ENCODE measurements at regions not wholly inside any gene's neighbourhood (a gene's known extent, or its start where the extent isn't known, plus 50 kb on each side); places are given as distances from the start of the nearest gene placed in this dataset.
"Not testable (repeated sequence)": the region's sequence is repeated elsewhere in the genome, so short reads cannot be mapped to it uniquely, and the experiment has no call there.

- DNase-seq (ENCODE audit: low read depth in 3 of 3), result no peak
Observed at GRCh38 chr19:28386066-28386465, 826.9 kb downstream of the UQCRFS1 start.

GRCh38 chr19:28377077-28377476, 835.9 kb downstream of the UQCRFS1 start:
- no peak for DNase-seq (ENCODE audit: low read depth in 3 of 3)

- no peak for DNase-seq (ENCODE audit: low read depth in 3 of 3)
Observed at GRCh38 chr19:28374971-28375370, 838.0 kb downstream of the UQCRFS1 start.

GRCh38 chr19:28372576-28373247, 840.2 kb downstream of the UQCRFS1 start:
- no peak for DNase-seq (ENCODE audit: low read depth in 3 of 3)

- no peak for DNase-seq (ENCODE audit: low read depth in 3 of 3)
Observed at GRCh38 chr19:28367146-28367545, 845.8 kb downstream of the UQCRFS1 start.

GRCh38 chr19:28363254-28363653, 849.7 kb downstream of the UQCRFS1 start:
- DNase-seq (ENCODE audit: low read depth in 3 of 3), result no peak

GRCh38 chr19:28359431-28360414, 853.2 kb downstream of the UQCRFS1 start:
- no peak for DNase-seq (ENCODE audit: low read depth in 3 of 3)

GRCh38 chr19:28358633-28359032, 854.3 kb downstream of the UQCRFS1 start:
- DNase-seq (ENCODE audit: low read depth in 3 of 3), result no peak

- DNase-seq (ENCODE audit: low read depth in 3 of 3), result no peak
Observed at GRCh38 chr19:28351761-28352160, 861.2 kb downstream of the UQCRFS1 start.

- not testable (repeated sequence) for DNase-seq (ENCODE audit: low read depth in 3 of 3)
Observed at GRCh38 chr19:28351321-28351720, 861.6 kb downstream of the UQCRFS1 start.

GRCh38 chr19:28350673-28351072, 862.3 kb downstream of the UQCRFS1 start:
- no peak for DNase-seq (ENCODE audit: low read depth in 3 of 3)

- DNase-seq (ENCODE audit: low read depth in 3 of 3), result no peak
Observed at GRCh38 chr19:28350037-28350436, 862.9 kb downstream of the UQCRFS1 start.

- no peak for DNase-seq (ENCODE audit: low read depth in 3 of 3)
Observed at GRCh38 chr19:28349604-28350003, 863.3 kb downstream of the UQCRFS1 start.

- no peak for DNase-seq (ENCODE audit: low read depth in 3 of 3)
Observed at GRCh38 chr19:28345811-28346210, 867.1 kb downstream of the UQCRFS1 start.

- no peak for DNase-seq (ENCODE audit: low read depth in 3 of 3)
Observed at GRCh38 chr19:28341810-28342350, 871.1 kb downstream of the UQCRFS1 start.

GRCh38 chr19:28334419-28334818, 878.5 kb downstream of the UQCRFS1 start:
- no peak for DNase-seq (ENCODE audit: low read depth in 3 of 3)

- DNase-seq (ENCODE audit: low read depth in 3 of 3), result no peak
Observed at GRCh38 chr19:28333909-28334308, 879.0 kb downstream of the UQCRFS1 start.

GRCh38 chr19:28332886-28333285, 880.1 kb downstream of the UQCRFS1 start:
- no peak for DNase-seq (ENCODE audit: low read depth in 3 of 3)

- no peak for DNase-seq (ENCODE audit: low read depth in 3 of 3)
Observed at GRCh38 chr19:28332351-28332750, 880.6 kb downstream of the UQCRFS1 start.

GRCh38 chr19:28331596-28331995, 881.4 kb downstream of the UQCRFS1 start:
- DNase-seq (ENCODE audit: low read depth in 3 of 3), result no peak

GRCh38 chr19:28330831-28331230, 882.1 kb downstream of the UQCRFS1 start:
- no peak for DNase-seq (ENCODE audit: low read depth in 3 of 3)

GRCh38 chr19:28329429-28329828, 883.5 kb downstream of the UQCRFS1 start:
- DNase-seq (ENCODE audit: low read depth in 3 of 3), result no peak

GRCh38 chr19:28327905-28328304, 885.0 kb downstream of the UQCRFS1 start:
- no peak for DNase-seq (ENCODE audit: low read depth in 3 of 3)

Data from stimulated activated CD4-positive, alpha-beta T cell treated with anti-CD3 and anti-CD28 coated beads, TNF-alpha, amount 100 ng/mL, for 4 hours (primary cell).